ENCODE measurements at regions not wholly inside any gene's neighbourhood (a gene's known extent, or its start where the extent isn't known, plus 50 kb on each side); places are given as distances from the start of the nearest gene placed in this dataset.

- no peak for TF ChIP-seq CTCF (IDR thresholded peaks at IDR 0.05)
- no peak for TF ChIP-seq POLR2AphosphoS5 (IDR thresholded peaks at IDR 0.05)
- no peak for TF ChIP-seq EP300 (IDR thresholded peaks at IDR 0.05)
- no peak for TF ChIP-seq POLR2A (IDR thresholded peaks at IDR 0.05)
Measured at GRCh38 chrX:131942034-131942433, 81.1 kb upstream of the STK26 start.

Measured in suprapubic skin (tissue), 4 donors.